HG03097 (cell line): ENCODE measurements at regions not wholly inside any gene's neighbourhood (a gene's known extent, or its start where the extent isn't known, plus 50 kb on each side); places are given as distances from the start of the nearest gene placed in this dataset.
"Not testable (repeated sequence)": the region's sequence is repeated elsewhere in the genome, so short reads cannot be mapped to it uniquely, and the experiment has no call there.

ENCODE experiments used
- ATAC-seq: cut with Tn5 transposase; IDR thresholded peaks from one replicate; pipeline ENCODE4 v1.9.1; 2021; ENCODE audit not compliant: unreplicated experiment, low FRiP score

- no peak for ATAC-seq
Measured at GRCh38 chr14:39568809-39569538, 136.7 kb upstream of the FBXO33 start.

GRCh38 chr14:39566795-39567194 is 134.6 kb upstream of the FBXO33 start:
- ATAC-seq = no peak

- no peak for ATAC-seq
Measured at GRCh38 chr14:39563361-39563760, 131.1 kb upstream of the FBXO33 start.

GRCh38 chr14:39562175-39562574 is 129.9 kb upstream of the FBXO33 start:
- ATAC-seq = no peak

- ATAC-seq = no peak
Measured at GRCh38 chr14:39558525-39558924, 126.3 kb upstream of the FBXO33 start.

GRCh38 chr14:39555749-39556148 is 123.5 kb upstream of the FBXO33 start:
- no peak for ATAC-seq

GRCh38 chr14:39554576-39554975 is 122.3 kb upstream of the FBXO33 start:
- ATAC-seq = no peak

GRCh38 chr14:39548358-39548757 is 116.1 kb upstream of the FBXO33 start:
- ATAC-seq = no peak

- no peak for ATAC-seq
Measured at GRCh38 chr14:39547845-39548244, 115.6 kb upstream of the FBXO33 start.

- no peak for ATAC-seq
Measured at GRCh38 chr14:39505812-39506211, 73.6 kb upstream of the FBXO33 start.

GRCh38 chr14:39500253-39500652 is 68.0 kb upstream of the FBXO33 start:
- ATAC-seq = no peak

GRCh38 chr14:39499514-39499913 is 67.3 kb upstream of the FBXO33 start:
- ATAC-seq = no peak

- ATAC-seq = not testable (repeated sequence)
Measured at GRCh38 chr14:39497677-39498076, 65.4 kb upstream of the FBXO33 start.

- ATAC-seq = no peak
Measured at GRCh38 chr14:39492267-39492666, 60.0 kb upstream of the FBXO33 start.

- ATAC-seq = no peak
Measured at GRCh38 chr14:39491134-39491571, 58.9 kb upstream of the FBXO33 start.

- ATAC-seq = no peak
Measured at GRCh38 chr14:39488600-39488999, 56.4 kb upstream of the FBXO33 start.

GRCh38 chr14:39483682-39484081 is 51.4 kb upstream of the FBXO33 start:
- no peak for ATAC-seq
